ENCODE measurements at regions not wholly inside any gene's neighbourhood (a gene's known extent, or its start where the extent isn't known, plus 50 kb on each side); places are given as distances from the start of the nearest gene placed in this dataset.

GRCh38 chr2:219803294-219803693, 175.9 kb downstream of the SLC4A3 start:
- H3K9ac ChIP-seq (ENCODE audit: low read length) = no peak overlapping the region
- Mint-ChIP-seq H3K27me3 (ENCODE audit: low read depth, unreplicated experiment) (peaks cover 6% of the 10 kb centered on the region), H3K4me1 (ENCODE audit: low read depth, unreplicated experiment) (peaks cover 8% of the 10 kb centered on the region), H3K27ac (ENCODE audit: unreplicated experiment) (no peak overlapping the region), H3K36me3 (ENCODE audit: low read depth, unreplicated experiment) (no peaks in the 10 kb centered on the region), H3K4me3 (ENCODE audit: unreplicated experiment) (no peak overlapping the region), H3K9me3 (ENCODE audit: unreplicated experiment) (peaks cover 6% of the 10 kb centered on the region)
- TF ChIP-seq EZH2 (IDR thresholded peaks at IDR 0.05; ENCODE audit: insufficient read depth, low read length) (no peak), CTCF (IDR thresholded peaks at IDR 0.05; ENCODE audit: insufficient read depth, low read depth, low read length) (no peak)
- H3K4me2 ChIP-seq (ENCODE audit: low read length) = no peak overlapping the region
- FAIRE-seq (no peak), DNase-seq (ENCODE audit: low read depth) (peak; percentile 86)
- H3K9me3 ChIP-seq (ENCODE audit: insufficient read depth, low read depth, low read length) = no peaks in the 10 kb centered on the region
- no peak overlapping the region for H2AFZ ChIP-seq (ENCODE audit: low read depth, low read length)
- H3K27me3 ChIP-seq (ENCODE audit: insufficient read depth, low read length) = no peaks in the 10 kb centered on the region
- no peaks in the 10 kb centered on the region for H4K20me1 ChIP-seq (ENCODE audit: insufficient read depth, low read length)
- H3K4me1 ChIP-seq (ENCODE audit: insufficient read depth, low read length) = no peaks in the 10 kb centered on the region
- H3K27ac ChIP-seq (ENCODE audit: low read depth, low read length) = no peak overlapping the region
- H3K36me3 ChIP-seq (ENCODE audit: insufficient read depth, low read length) = no peaks in the 10 kb centered on the region
- H3K4me3 ChIP-seq (ENCODE audit: insufficient read depth, low read depth, low read length) = no peak overlapping the region
- H3K79me2 ChIP-seq (ENCODE audit: insufficient read depth, low read length) = no peaks in the 10 kb centered on the region

- Histone ChIP-seq H2AFZ (ENCODE audit: low read depth, low read length) (no peak overlapping the region), H4K20me1 (ENCODE audit: insufficient read depth, low read length) (no peaks in the 10 kb centered on the region), H3K9ac (ENCODE audit: low read length) (no peak overlapping the region), H3K36me3 (ENCODE audit: insufficient read depth, low read length) (no peaks in the 10 kb centered on the region), H3K4me2 (ENCODE audit: low read length) (no peak overlapping the region), H3K4me3 (ENCODE audit: insufficient read depth, low read depth, low read length) (no peak overlapping the region), H3K27ac (ENCODE audit: low read depth, low read length) (no peak overlapping the region), H3K9me3 (ENCODE audit: insufficient read depth, low read depth, low read length) (peaks cover 3% of the 10 kb centered on the region), H3K27me3 (ENCODE audit: insufficient read depth, low read length) (no peaks in the 10 kb centered on the region), H3K79me2 (ENCODE audit: insufficient read depth, low read length) (no peaks in the 10 kb centered on the region), H3K4me1 (ENCODE audit: insufficient read depth, low read length) (no peaks in the 10 kb centered on the region)
- DNase-seq (ENCODE audit: low read depth) = no peak
- Mint-ChIP-seq H3K4me3 (ENCODE audit: unreplicated experiment) (no peak overlapping the region), H3K9me3 (ENCODE audit: unreplicated experiment) (peaks cover 9% of the 10 kb centered on the region), H3K27ac (ENCODE audit: unreplicated experiment) (no peak overlapping the region), H3K27me3 (ENCODE audit: low read depth, unreplicated experiment) (no peaks in the 10 kb centered on the region), H3K4me1 (ENCODE audit: low read depth, unreplicated experiment) (no peaks in the 10 kb centered on the region), H3K36me3 (ENCODE audit: low read depth, unreplicated experiment) (no peaks in the 10 kb centered on the region)
- TF ChIP-seq EZH2 (IDR thresholded peaks at IDR 0.05; ENCODE audit: insufficient read depth, low read length) (no peak), CTCF (IDR thresholded peaks at IDR 0.05; ENCODE audit: insufficient read depth, low read depth, low read length) (no peak)
- FAIRE-seq = no peak
Measured at GRCh38 chr2:219810895-219811294, 183.5 kb downstream of the SLC4A3 start.

GRCh38 chr2:219812672-219813071, 185.2 kb downstream of the SLC4A3 start:
- H3K36me3 ChIP-seq (ENCODE audit: insufficient read depth, low read length) = no peaks in the 10 kb centered on the region
- H3K4me3 ChIP-seq (ENCODE audit: insufficient read depth, low read depth, low read length) = no peak overlapping the region
- H4K20me1 ChIP-seq (ENCODE audit: insufficient read depth, low read length) = no peaks in the 10 kb centered on the region
- Mint-ChIP-seq H3K27me3 (ENCODE audit: low read depth, unreplicated experiment) (no peaks in the 10 kb centered on the region), H3K9me3 (ENCODE audit: unreplicated experiment) (peaks cover 13% of the 10 kb centered on the region), H3K27ac (ENCODE audit: unreplicated experiment) (no peak overlapping the region), H3K36me3 (ENCODE audit: low read depth, unreplicated experiment) (peaks cover 2% of the 10 kb centered on the region), H3K4me1 (ENCODE audit: low read depth, unreplicated experiment) (no peaks in the 10 kb centered on the region), H3K4me3 (ENCODE audit: unreplicated experiment) (no peak overlapping the region)
- no peaks in the 10 kb centered on the region for H3K79me2 ChIP-seq (ENCODE audit: insufficient read depth, low read length)
- DNase-seq (ENCODE audit: low read depth) = no peak
- H3K4me2 ChIP-seq (ENCODE audit: low read length) = no peak overlapping the region
- FAIRE-seq = no peak
- no peaks in the 10 kb centered on the region for H3K4me1 ChIP-seq (ENCODE audit: insufficient read depth, low read length)
- no peak for TF ChIP-seq CTCF (IDR thresholded peaks at IDR 0.05; ENCODE audit: insufficient read depth, low read depth, low read length)
- no peak for TF ChIP-seq EZH2 (IDR thresholded peaks at IDR 0.05; ENCODE audit: insufficient read depth, low read length)
- no peak overlapping the region for H3K27ac ChIP-seq (ENCODE audit: low read depth, low read length)
- no peak overlapping the region for H3K9ac ChIP-seq (ENCODE audit: low read length)
- H3K27me3 ChIP-seq (ENCODE audit: insufficient read depth, low read length) = no peaks in the 10 kb centered on the region
- peaks cover 3% of the 10 kb centered on the region for H3K9me3 ChIP-seq (ENCODE audit: insufficient read depth, low read depth, low read length)
- H2AFZ ChIP-seq (ENCODE audit: low read depth, low read length) = no peak overlapping the region
